ENCODE measurements at regions not wholly inside any gene's neighbourhood (a gene's known extent, or its start where the extent isn't known, plus 50 kb on each side); places are given as distances from the start of the nearest gene placed in this dataset.

- TF ChIP-seq CTCF (conservative IDR thresholded peaks at IDR 0.05; ENCODE audit: low read depth, low read length), result no peak
- TF ChIP-seq USF2 (IDR thresholded peaks at IDR 0.05; ENCODE audit: low read depth, low read length), result no peak
- no peak for TF ChIP-seq POLR2A (IDR thresholded peaks at IDR 0.05; ENCODE audit: low read depth, low read length)
- no peak for TF ChIP-seq MAZ (IDR thresholded peaks at IDR 0.05; ENCODE audit: borderline replicate concordance, low read depth, low read length)
- TF ChIP-seq RAD21 (IDR thresholded peaks at IDR 0.05; ENCODE audit: low read length), result no peak
- TF ChIP-seq MXI1 (IDR thresholded peaks at IDR 0.05; ENCODE audit: borderline replicate concordance, low read depth, low read length), result no peak
- no peak for TF ChIP-seq SMC3 (IDR thresholded peaks at IDR 0.05; ENCODE audit: low read depth, low read length)
- TF ChIP-seq MAFK (IDR thresholded peaks at IDR 0.05; ENCODE audit: low read depth, low read length), result no peak
- no peak for TF ChIP-seq ELK1 (IDR thresholded peaks at IDR 0.05; ENCODE audit: borderline replicate concordance, low read depth, low read length)
- no peak for TF ChIP-seq CHD1 (IDR thresholded peaks at IDR 0.05; ENCODE audit: low read depth, low read length)
These were observed 73.7 kb downstream of the PRR15 start for GRCh38 chr7:29637374-29637773.
